ENCODE measurements at regions not wholly inside any gene's neighbourhood (a gene's known extent, or its start where the extent isn't known, plus 50 kb on each side); places are given as distances from the start of the nearest gene placed in this dataset.

- Histone ChIP-seq H4K20me1 (ENCODE audit: control insufficient read depth, insufficient read depth) (no peaks in the 10 kb centered on the region), H3K27ac (ENCODE audit: control insufficient read depth, insufficient read depth) (no peak overlapping the region), H3K9me3 (replicated peaks; ENCODE audit: control insufficient read depth, insufficient read depth, low read length) (no peaks in the 10 kb centered on the region), H3K79me2 (ENCODE audit: control insufficient read depth, insufficient read depth, low read length) (no peaks in the 10 kb centered on the region), H3K36me3 (ENCODE audit: control insufficient read depth in 2 of 2, insufficient read depth in 2 of 2, low read length in 1 of 2) (no peaks in the 10 kb centered on the region), H3K9ac (ENCODE audit: control insufficient read depth, insufficient read depth, low read length) (no peak overlapping the region), H3K27me3 (replicated peaks in 1 of 2; ENCODE audit: control insufficient read depth in 2 of 2, insufficient read depth in 2 of 2, low read length in 1 of 2) (no peaks in the 10 kb centered on the region), H3K4me1 (ENCODE audit: control insufficient read depth, insufficient read depth, low read length) (peaks cover 7% of the 10 kb centered on the region; the same call in 1 of the 2 replicates), H3K4me3 (no peak overlapping the region), H3K4me2 (ENCODE audit: control insufficient read depth, insufficient read depth) (no peak overlapping the region), H2AFZ (ENCODE audit: control insufficient read depth, low read depth, low read length) (no peak overlapping the region)
- ATAC-seq (no peak), DNase-seq (ENCODE audit: low read depth, low spot score) (no peak), FAIRE-seq (no peak)
- in situ Hi-C loops (cut with MboI) (no loop called here), intact Hi-C loops (cut with micrococcal nuclease; ENCODE audit: unreplicated experiment) (no loop called here)
- TF ChIP-seq NFYA (IDR thresholded peaks at IDR 0.05; ENCODE audit: borderline replicate concordance, low read depth, low read length) (no peak), ZBTB40 (IDR thresholded peaks at IDR 0.05; ENCODE audit: borderline replicate concordance) (no peak)
- TF ChIP-seq, protein P1, sequence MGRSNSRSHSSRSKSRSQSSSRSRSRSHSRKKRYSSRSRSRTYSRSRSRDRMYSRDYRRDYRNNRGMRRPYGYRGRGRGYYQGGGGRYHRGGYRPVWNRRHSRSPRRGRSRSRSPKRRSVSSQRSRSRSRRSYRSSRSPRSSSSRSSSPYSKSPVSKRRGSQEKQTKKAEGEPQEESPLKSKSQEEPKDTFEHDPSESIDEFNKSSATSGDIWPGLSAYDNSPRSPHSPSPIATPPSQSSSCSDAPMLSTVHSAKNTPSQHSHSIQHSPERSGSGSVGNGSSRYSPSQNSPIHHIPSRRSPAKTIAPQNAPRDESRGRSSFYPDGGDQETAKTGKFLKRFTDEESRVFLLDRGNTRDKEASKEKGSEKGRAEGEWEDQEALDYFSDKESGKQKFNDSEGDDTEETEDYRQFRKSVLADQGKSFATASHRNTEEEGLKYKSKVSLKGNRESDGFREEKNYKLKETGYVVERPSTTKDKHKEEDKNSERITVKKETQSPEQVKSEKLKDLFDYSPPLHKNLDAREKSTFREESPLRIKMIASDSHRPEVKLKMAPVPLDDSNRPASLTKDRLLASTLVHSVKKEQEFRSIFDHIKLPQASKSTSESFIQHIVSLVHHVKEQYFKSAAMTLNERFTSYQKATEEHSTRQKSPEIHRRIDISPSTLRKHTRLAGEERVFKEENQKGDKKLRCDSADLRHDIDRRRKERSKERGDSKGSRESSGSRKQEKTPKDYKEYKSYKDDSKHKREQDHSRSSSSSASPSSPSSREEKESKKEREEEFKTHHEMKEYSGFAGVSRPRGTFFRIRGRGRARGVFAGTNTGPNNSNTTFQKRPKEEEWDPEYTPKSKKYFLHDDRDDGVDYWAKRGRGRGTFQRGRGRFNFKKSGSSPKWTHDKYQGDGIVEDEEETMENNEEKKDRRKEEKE (IDR thresholded peaks at IDR 0.05): no peak
- ChIA-PET RAD21 (ENCODE audit: unreplicated experiment) (no interaction called here), SMC1A (ENCODE audit: uncharacterized antibody, unreplicated experiment) (no interaction called here), CTCF (no interaction called here), POLR2A (no interaction called here)
- 48% methylated on average over 2 of the region's 2 CpGs for WGBS (ENCODE audit: insufficient coverage, insufficient replicate concordance, low lambda C conversion rate, missing lambda C conversion rate)
- no TSS peak for BruUV-seq (replicated peaks)
Measured at GRCh38 chr2:67950018-67950417, 112.8 kb downstream of the C1D start.

All from GM12878 (cell line).